Activated B cell treated with CpG ODN at 0.5 μM for 24 hours (primary cell): ENCODE measurements at regions not wholly inside any gene's neighbourhood (a gene's known extent, or its start where the extent isn't known, plus 50 kb on each side); places are given as distances from the start of the nearest gene placed in this dataset.

Experiments used
- ATAC-seq: fragments of 200-7000 bp; cut with Tn5 transposase; one replicate; pipeline ENCODE4 v1.10.0; 2021; ENCODE audit warnings: low read depth, mild to moderate bottlenecking, moderate library complexity
- CTCF ChIA-PET: fragments of 350-600 bp; sonication (Branson Sonifier 250); formaldehyde crosslinking; loops from one replicate; lab custom pipeline; 2021; ENCODE audit warnings: antibody characterized with exemption; lab: Charles Lee
- POLR2A ChIA-PET: fragments of 350-600 bp; sonication (Branson Sonifier 250); formaldehyde crosslinking; loops from one replicate; lab custom pipeline; 2021; ENCODE audit warnings: antibody characterized with exemption; lab: Charles Lee
- DNase-seq: peaks from one replicate; pipeline ENCODE4 v3.0.0; 2022
- H3K27ac Mint-ChIP-seq: one replicate; pipeline ENCODE4 v1.8.0; 2020; ENCODE audit warnings: mixed read lengths
- H3K27me3 Mint-ChIP-seq: one replicate; pipeline ENCODE4 v1.8.0; 2021; ENCODE audit warnings: mixed read lengths
- H3K36me3 Mint-ChIP-seq: one replicate; pipeline ENCODE4 v1.8.0; 2021; ENCODE audit warnings: low read depth, mixed read lengths
- H3K4me1 Mint-ChIP-seq: one replicate; pipeline ENCODE4 v1.8.0; 2021; ENCODE audit warnings: mixed read lengths
- H3K4me3 Mint-ChIP-seq: one replicate; pipeline ENCODE4 v1.8.0; 2020; ENCODE audit warnings: mild to moderate bottlenecking, mixed read lengths
- H3K9me3 Mint-ChIP-seq: one replicate; pipeline ENCODE4 v1.8.0; 2020; ENCODE audit warnings: mixed read lengths
- CTCF ChIP-seq: fragments of 200-600 bp; IDR thresholded peaks from one replicate; pipeline ENCODE4 v1.8.0; 2022; ENCODE audit warnings: antibody characterized with exemption, mild to moderate bottlenecking
- intact Hi-C: fragments of 100-400 bp; cut with micrococcal nuclease; formaldehyde crosslinking; loops from one replicate; pipeline ENCODE4 v1.15.1; 2024

- ChIA-PET POLR2A (no interaction called here), CTCF (no interaction called here)
- Mint-ChIP-seq H3K36me3 (no peaks in the 10 kb centered on the region), H3K27ac (no peak overlapping the region), H3K4me3 (no peak overlapping the region), H3K4me1 (no peaks in the 10 kb centered on the region), H3K9me3 (peaks cover 5% of the 10 kb centered on the region), H3K27me3 (no peaks in the 10 kb centered on the region)
- no peak for DNase-seq
- intact Hi-C loops = no loop called here
- ATAC-seq = no peak
- no peak for TF ChIP-seq CTCF
Measured at GRCh38 chr13:62278271-62278670, 862.6 kb upstream of the PCDH20 start.

GRCh38 chr13:62251734-62252133, 836.1 kb upstream of the PCDH20 start:
- ChIA-PET POLR2A (no interaction called here), CTCF (no interaction called here)
- no peak overlapping the region for H3K27ac Mint-ChIP-seq
- DNase-seq (no peak), ATAC-seq (no peak)
- intact Hi-C loops = no loop called here
- no peaks in the 10 kb centered on the region for H3K4me1 Mint-ChIP-seq
- no peak for TF ChIP-seq CTCF
- peaks cover 6% of the 10 kb centered on the region for H3K9me3 Mint-ChIP-seq
- H3K27me3 Mint-ChIP-seq = no peaks in the 10 kb centered on the region
- no peaks in the 10 kb centered on the region for H3K36me3 Mint-ChIP-seq
- no peak overlapping the region for H3K4me3 Mint-ChIP-seq

DNA sequence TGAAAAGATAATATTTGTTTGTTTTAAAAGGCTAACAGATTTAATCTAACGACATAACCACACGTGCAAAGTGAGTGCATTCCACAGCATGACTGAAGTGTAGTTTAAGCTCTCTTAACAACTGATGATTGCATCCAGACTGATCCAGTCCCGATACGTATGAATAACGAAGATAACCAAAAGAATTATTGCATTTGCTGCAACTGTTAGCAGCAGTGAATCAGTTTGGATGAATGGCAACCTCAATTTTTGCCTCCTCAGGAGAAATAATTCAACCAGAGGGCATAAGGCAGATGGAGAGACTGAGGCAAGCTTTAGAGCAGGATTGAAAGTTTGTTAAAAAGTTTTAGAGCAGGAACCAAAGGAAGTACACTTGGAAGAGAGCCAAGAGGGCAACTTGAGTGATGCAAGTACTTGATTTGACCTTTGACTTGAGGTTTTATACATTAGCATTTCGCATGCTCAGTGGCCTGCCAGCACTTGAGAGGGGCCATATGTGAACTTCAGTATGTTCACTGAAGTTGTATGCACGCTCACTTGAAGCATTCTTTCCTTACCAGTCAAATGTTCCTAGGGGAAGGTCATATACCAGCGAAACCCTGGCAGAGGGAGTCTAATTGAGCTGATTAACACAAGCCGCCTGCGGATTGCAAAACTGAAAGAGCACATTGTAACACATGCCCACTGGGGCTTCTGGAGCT, 835.0 kb upstream of the PCDH20 start:
- Mint-ChIP-seq H3K27ac (no peak overlapping the region), H3K36me3 (no peaks in the 10 kb centered on the region), H3K4me3 (no peak overlapping the region), H3K9me3 (peaks cover 6% of the 10 kb centered on the region), H3K4me1 (no peaks in the 10 kb centered on the region), H3K27me3 (no peaks in the 10 kb centered on the region)
- intact Hi-C loops = no loop called here
- no peak for TF ChIP-seq CTCF
- DNase-seq (no peak), ATAC-seq (no peak)
- ChIA-PET POLR2A (no interaction called here), CTCF (no interaction called here)

GRCh38 chr13:62246581-62246980, 830.9 kb upstream of the PCDH20 start:
- no peak overlapping the region for H3K27ac Mint-ChIP-seq
- DNase-seq = no peak

DNA sequence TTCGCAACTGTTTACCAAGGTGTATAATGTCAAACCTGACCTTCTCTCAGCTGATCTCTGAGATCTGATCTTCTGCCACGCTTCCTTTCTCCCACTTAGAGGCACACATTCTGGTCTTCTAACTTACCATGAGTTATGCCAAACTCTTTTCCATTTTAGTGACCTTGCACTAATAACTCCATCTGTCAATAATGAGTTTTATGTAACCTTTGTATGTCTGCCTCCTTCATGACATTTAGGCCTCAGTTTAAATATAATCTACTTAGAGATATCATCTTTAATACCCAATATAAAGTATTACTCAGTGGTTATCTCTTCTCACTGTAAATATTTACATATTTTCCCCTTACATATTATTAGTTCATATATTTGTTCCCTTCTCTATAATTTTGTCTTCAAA, 827.5 kb upstream of the PCDH20 start:
- H3K27me3 Mint-ChIP-seq = no peaks in the 10 kb centered on the region
- H3K9me3 Mint-ChIP-seq = peaks cover 10% of the 10 kb centered on the region
- no peaks in the 10 kb centered on the region for H3K4me1 Mint-ChIP-seq
- TF ChIP-seq CTCF = no peak
- ChIA-PET CTCF (no interaction called here), POLR2A (no interaction called here)
- no peak for DNase-seq
- no peak for ATAC-seq
- intact Hi-C loops = no loop called here
- no peak overlapping the region for H3K27ac Mint-ChIP-seq
- no peaks in the 10 kb centered on the region for H3K36me3 Mint-ChIP-seq
- no peak overlapping the region for H3K4me3 Mint-ChIP-seq

More at GRCh38 chr13:62246581-62246980, 830.9 kb upstream of the PCDH20 start:
- no peak overlapping the region for H3K4me3 Mint-ChIP-seq
- ChIA-PET CTCF (no interaction called here), POLR2A (no interaction called here)
- H3K4me1 Mint-ChIP-seq = no peaks in the 10 kb centered on the region
- no peak for TF ChIP-seq CTCF
- H3K36me3 Mint-ChIP-seq = no peaks in the 10 kb centered on the region
- peaks cover 3% of the 10 kb centered on the region for H3K9me3 Mint-ChIP-seq
- no peaks in the 10 kb centered on the region for H3K27me3 Mint-ChIP-seq
- ATAC-seq = no peak
- intact Hi-C loops = no loop called here
